ENCODE measurements at regions not wholly inside any gene's neighbourhood (a gene's known extent, or its start where the extent isn't known, plus 50 kb on each side); places are given as distances from the start of the nearest gene placed in this dataset.

DNA sequence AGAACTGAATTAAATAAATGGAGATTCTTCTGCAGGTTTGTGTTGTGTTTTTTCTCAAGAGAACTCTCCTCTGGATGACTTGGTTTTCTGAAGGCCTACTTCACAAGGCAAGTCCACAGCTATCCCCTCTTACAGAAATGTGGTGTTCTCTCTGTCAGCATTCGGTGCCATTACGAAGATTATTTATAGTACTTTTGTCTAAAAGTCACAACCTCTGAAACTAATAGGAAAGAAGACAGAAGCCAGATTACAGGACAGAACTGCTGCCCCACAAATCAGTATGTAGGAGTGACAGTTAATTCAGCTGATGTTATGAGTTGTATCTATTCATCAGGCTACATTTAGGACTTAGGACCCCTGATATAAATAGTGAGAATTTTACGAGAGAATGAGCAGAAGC, 413.5 kb downstream of the TMX3 start:
- Histone ChIP-seq H3K27me3 (no peaks in the 10 kb centered on the region), H3K27ac (no peak overlapping the region), H3K9me3 (no peaks in the 10 kb centered on the region), H3K4me3 (no peak overlapping the region), H3K4me1 (ENCODE audit: insufficient read depth) (no peaks in the 10 kb centered on the region), H3K36me3 (no peaks in the 10 kb centered on the region)
- intact Hi-C loops (cut with DNase I): no loop called here
- no peak for TF ChIP-seq POLR2A (IDR thresholded peaks at IDR 0.05)
- TF ChIP-seq, protein P1, sequence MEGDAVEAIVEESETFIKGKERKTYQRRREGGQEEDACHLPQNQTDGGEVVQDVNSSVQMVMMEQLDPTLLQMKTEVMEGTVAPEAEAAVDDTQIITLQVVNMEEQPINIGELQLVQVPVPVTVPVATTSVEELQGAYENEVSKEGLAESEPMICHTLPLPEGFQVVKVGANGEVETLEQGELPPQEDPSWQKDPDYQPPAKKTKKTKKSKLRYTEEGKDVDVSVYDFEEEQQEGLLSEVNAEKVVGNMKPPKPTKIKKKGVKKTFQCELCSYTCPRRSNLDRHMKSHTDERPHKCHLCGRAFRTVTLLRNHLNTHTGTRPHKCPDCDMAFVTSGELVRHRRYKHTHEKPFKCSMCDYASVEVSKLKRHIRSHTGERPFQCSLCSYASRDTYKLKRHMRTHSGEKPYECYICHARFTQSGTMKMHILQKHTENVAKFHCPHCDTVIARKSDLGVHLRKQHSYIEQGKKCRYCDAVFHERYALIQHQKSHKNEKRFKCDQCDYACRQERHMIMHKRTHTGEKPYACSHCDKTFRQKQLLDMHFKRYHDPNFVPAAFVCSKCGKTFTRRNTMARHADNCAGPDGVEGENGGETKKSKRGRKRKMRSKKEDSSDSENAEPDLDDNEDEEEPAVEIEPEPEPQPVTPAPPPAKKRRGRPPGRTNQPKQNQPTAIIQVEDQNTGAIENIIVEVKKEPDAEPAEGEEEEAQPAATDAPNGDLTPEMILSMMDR (IDR thresholded peaks at IDR 0.05): no peak
- no peak for TF ChIP-seq EP300 (IDR thresholded peaks at IDR 0.05)
- no peak for DNase-seq
- 59 to 67% (median 62%) methylated on average over 3 of the region's 3 CpGs for WGBS, 3 donors

DNA sequence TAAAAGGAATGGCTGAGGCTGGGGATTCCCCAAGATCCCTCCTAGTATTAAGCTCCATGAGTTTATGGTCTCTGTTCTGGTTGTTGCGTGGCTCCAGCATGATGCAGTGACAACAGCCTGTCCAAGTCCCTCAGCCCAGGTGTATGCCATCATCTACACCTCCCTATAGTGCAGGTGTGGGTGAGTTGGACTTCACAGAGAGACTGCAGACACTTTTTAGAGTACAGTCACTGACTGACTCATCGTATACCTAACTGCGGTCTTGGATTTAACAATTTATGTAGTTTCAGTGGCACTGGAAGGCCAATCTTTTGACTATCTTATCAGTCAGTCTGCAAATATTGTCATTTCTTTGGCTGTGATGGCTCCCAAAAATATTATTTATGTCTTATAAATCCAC, 415.0 kb downstream of the TMX3 start:
- DNase-seq: no peak
- 93 to 95% (median 94%) methylated on average over 3 of the region's 3 CpGs for WGBS, 3 donors
- Histone ChIP-seq H3K27ac (no peak overlapping the region), H3K36me3 (no peaks in the 10 kb centered on the region), H3K9me3 (no peaks in the 10 kb centered on the region), H3K4me1 (ENCODE audit: insufficient read depth) (no peaks in the 10 kb centered on the region), H3K27me3 (no peaks in the 10 kb centered on the region), H3K4me3 (no peak overlapping the region)
- TF ChIP-seq, protein P1 (IDR thresholded peaks at IDR 0.05): no peak
- no peak for TF ChIP-seq POLR2A (IDR thresholded peaks at IDR 0.05)
- TF ChIP-seq EP300 (IDR thresholded peaks at IDR 0.05): no peak
- intact Hi-C loops (cut with DNase I): no loop called here

DNA sequence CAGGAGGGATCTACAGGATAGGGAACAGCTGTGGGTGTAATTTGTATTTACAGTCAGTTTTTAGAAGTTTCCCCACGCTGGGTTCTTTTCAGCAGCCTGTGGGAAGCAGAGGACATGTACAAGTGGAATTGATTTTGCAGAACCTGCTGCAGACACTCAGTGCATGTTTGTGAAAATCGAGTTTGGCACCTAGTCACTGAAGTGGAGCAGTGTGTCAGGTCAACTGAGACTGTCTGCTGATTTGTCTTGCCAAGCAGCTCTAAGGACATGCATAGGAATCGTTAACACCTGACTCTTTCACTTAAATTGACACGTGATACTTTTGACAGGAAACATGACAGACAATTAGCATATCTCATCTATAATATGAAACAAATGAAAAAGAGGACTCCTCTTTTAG, 416.6 kb downstream of the TMX3 start:
- no peaks in the 10 kb centered on the region for H3K36me3 ChIP-seq
- intact Hi-C loops (cut with DNase I): no loop called here
- DNase-seq: no peak
- TF ChIP-seq POLR2A (IDR thresholded peaks at IDR 0.05) (no peak), EP300 (IDR thresholded peaks at IDR 0.05) (no peak)
- TF ChIP-seq, protein P1 (IDR thresholded peaks at IDR 0.05): no peak
- 40 to 44% (median 43%) methylated on average over 4 of the region's 4 CpGs for WGBS, 3 donors
- H3K27ac ChIP-seq: no peak overlapping the region
- no peaks in the 10 kb centered on the region for H3K27me3 ChIP-seq
- no peaks in the 10 kb centered on the region for H3K9me3 ChIP-seq
- H3K4me3 ChIP-seq: no peak overlapping the region
- H3K4me1 ChIP-seq (ENCODE audit: insufficient read depth): no peaks in the 10 kb centered on the region

DNA sequence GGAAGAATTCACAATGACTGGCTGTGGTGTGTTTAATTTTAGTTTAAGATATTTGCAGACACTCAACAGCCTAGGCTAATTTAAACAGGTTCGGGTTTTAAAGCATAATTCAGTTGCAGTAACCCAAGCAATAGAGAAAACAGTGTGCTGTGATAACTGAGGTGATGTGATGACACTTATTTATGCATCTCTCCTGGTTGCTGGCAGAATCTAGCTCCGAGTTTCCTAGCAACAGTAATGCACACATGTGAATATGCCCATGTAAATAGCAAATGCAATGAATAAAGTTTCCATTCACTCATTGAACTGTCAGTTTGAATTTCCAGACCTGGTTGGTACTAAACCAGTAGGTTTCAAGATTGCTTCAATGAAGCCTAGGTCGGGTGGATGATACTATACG, 426.5 kb downstream of the TMX3 start:
- TF ChIP-seq, protein P1 (IDR thresholded peaks at IDR 0.05): no peak
- TF ChIP-seq POLR2A (IDR thresholded peaks at IDR 0.05) (no peak), EP300 (IDR thresholded peaks at IDR 0.05) (no peak)
- Histone ChIP-seq H3K9me3 (no peaks in the 10 kb centered on the region), H3K27ac (no peak overlapping the region), H3K4me3 (no peak overlapping the region), H3K27me3 (no peaks in the 10 kb centered on the region), H3K4me1 (ENCODE audit: insufficient read depth) (no peaks in the 10 kb centered on the region), H3K36me3 (no peaks in the 10 kb centered on the region)
- DNase-seq: no peak
- 75 to 82% (median 78%) methylated on average over 4 of the region's 4 CpGs for WGBS, 3 donors
- intact Hi-C loops (cut with DNase I): no loop called here

Measured in ovary (tissue), 7 donors.